HG03060 (cell line): ENCODE measurements at regions not wholly inside any gene's neighbourhood (a gene's known extent, or its start where the extent isn't known, plus 50 kb on each side); places are given as distances from the start of the nearest gene placed in this dataset.
"Not testable (repeated sequence)": the region's sequence is repeated elsewhere in the genome, so short reads cannot be mapped to it uniquely, and the experiment has no call there.

Source experiments
- ATAC-seq: cut with Tn5 transposase; IDR thresholded peaks from one replicate; pipeline ENCODE4 v1.9.1; 2021; ENCODE audit warnings: low read depth, moderate number of reproducible peaks; ENCODE audit not compliant: unreplicated experiment

GRCh38 chr14:42499137-42499536 lies 892.5 kb downstream of the LRFN5 start:
- no peak for ATAC-seq

- ATAC-seq = no peak
Observed at GRCh38 chr14:42490536-42490935, 883.9 kb downstream of the LRFN5 start.

GRCh38 chr14:42488965-42489364 lies 882.3 kb downstream of the LRFN5 start:
- ATAC-seq = no peak

GRCh38 chr14:42482345-42482971 lies 875.8 kb downstream of the LRFN5 start:
- ATAC-seq = not testable (repeated sequence)

- ATAC-seq = not testable (repeated sequence)
Observed at GRCh38 chr14:42481714-42482113, 875.0 kb downstream of the LRFN5 start.

GRCh38 chr14:42480255-42480654 lies 873.6 kb downstream of the LRFN5 start:
- ATAC-seq = no peak

- ATAC-seq = no peak
Observed at GRCh38 chr14:42475289-42475688, 868.6 kb downstream of the LRFN5 start.

- ATAC-seq = no peak
Observed at GRCh38 chr14:42470427-42470719, 863.7 kb downstream of the LRFN5 start.

- no peak for ATAC-seq
Observed at GRCh38 chr14:42469637-42470426, 863.2 kb downstream of the LRFN5 start.

GRCh38 chr14:42460673-42461072 lies 854.0 kb downstream of the LRFN5 start:
- no peak for ATAC-seq

- no peak for ATAC-seq
Observed at GRCh38 chr14:42459171-42459685, 852.6 kb downstream of the LRFN5 start.

GRCh38 chr14:42441615-42442014 lies 834.9 kb downstream of the LRFN5 start:
- no peak for ATAC-seq

- ATAC-seq = no peak
Observed at GRCh38 chr14:42437809-42438208, 831.1 kb downstream of the LRFN5 start.

- ATAC-seq = no peak
Observed at GRCh38 chr14:42429401-42429800, 822.7 kb downstream of the LRFN5 start.

- ATAC-seq = no peak
Observed at GRCh38 chr14:42428996-42429395, 822.3 kb downstream of the LRFN5 start.

GRCh38 chr14:42424501-42424900 lies 817.8 kb downstream of the LRFN5 start:
- no peak for ATAC-seq

- no peak for ATAC-seq
Observed at GRCh38 chr14:42421377-42422078, 814.9 kb downstream of the LRFN5 start.

- no peak for ATAC-seq
Observed at GRCh38 chr14:42420071-42420470, 813.4 kb downstream of the LRFN5 start.

- no peak for ATAC-seq
Observed at GRCh38 chr14:42407153-42407552, 800.5 kb downstream of the LRFN5 start.

- ATAC-seq = no peak
Observed at GRCh38 chr14:42391146-42391834, 784.6 kb downstream of the LRFN5 start.

GRCh38 chr14:42378880-42379279 lies 772.2 kb downstream of the LRFN5 start:
- no peak for ATAC-seq
